Right forelimb (tissue), 1 donor: ENCODE measurements at regions not wholly inside any gene's neighbourhood (a gene's known extent, or its start where the extent isn't known, plus 50 kb on each side); places are given as distances from the start of the nearest gene placed in this dataset.

ENCODE experiments used
- DNase-seq: peaks from one replicate; pipeline ENCODE4 v3.0.0-alpha.2; 2018

DNA sequence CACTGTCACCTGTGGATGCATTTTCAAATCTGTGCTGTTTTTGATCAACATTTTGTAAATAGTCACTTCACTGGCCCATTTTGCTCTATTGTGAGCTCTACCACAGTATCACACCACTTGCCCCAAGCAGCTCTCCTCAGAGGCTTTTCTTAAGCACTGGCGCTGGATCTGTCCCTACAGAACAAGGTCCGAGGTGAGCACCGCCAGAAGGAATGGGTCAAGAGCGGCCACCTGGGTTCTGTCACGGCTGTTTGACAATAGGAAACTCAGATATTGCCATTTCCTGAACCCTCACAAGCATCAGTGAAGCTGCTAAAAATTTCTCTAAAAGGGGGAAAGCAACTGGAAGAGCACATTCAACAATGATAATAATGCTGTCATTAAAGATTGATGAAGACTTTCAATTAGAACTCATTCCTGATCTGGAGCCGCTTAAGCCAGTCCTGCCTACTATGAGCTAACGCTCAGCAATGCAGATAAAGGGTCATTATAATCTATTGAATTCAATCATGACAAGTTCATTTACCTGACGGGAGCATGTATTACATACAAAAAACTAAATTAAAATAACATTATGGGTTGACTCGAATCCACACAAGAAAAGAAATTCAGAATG is 514.0 kb downstream of the GALR1 start:
- DNase-seq = no peak

DNA sequence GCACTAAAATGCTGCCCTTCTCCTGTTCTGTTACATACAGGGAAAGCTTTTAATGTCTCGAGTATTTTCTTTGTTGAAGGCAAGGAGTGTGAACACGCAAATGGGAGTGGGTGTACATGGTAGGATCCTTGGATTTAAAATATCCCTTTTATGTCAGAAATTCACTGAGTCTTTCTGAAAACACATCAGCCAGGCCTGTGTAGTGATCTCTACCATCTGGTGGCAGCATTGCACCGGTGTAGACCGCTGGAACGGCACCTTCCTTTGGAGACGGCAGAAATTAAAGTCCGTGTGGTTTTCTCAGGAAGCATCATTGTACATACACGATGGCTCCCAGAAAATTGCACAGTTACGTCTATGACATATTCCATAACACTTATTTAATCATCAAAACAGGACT is 515.8 kb downstream of the GALR1 start:
- peak; percentile 60 for DNase-seq

DNA sequence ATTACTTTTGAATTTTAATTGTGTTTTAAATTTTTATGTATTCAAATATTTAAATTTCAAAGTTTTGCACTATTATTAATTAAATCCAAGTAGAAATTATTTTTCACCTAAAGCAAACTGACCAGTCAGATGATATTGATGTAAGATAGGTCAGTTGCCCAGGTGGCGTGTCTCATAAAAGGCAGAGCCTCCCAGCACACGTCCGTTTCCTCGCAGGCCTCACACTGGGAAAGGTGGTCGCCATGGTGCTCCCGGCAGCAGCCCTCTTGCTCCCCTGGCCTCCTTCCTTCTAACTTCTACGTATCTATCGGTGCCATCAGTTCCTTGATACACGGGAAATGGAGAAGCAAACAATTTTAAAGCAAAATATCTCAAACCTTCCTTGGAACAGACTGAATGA is 516.8 kb downstream of the GALR1 start:
- no peak for DNase-seq

DNA sequence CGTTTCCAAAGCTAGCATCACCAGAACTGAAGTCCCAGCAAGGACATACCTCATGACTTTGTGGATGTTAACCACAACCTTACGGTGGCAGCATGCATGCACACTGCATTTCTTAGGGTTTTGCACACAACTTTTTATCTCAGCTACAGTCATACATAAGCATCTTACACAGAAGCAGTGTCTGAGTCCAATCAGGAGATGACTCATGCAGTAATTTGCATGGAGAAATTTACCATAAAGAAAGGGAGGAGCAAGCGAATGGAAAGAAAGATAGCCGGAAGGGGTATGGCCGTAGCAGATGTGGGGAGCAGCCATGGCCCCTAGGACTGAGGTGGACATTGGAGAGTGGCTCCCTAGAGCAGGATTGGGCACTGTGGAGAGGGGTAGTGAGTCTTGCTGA is 522.5 kb downstream of the GALR1 start:
- no peak for DNase-seq

DNA sequence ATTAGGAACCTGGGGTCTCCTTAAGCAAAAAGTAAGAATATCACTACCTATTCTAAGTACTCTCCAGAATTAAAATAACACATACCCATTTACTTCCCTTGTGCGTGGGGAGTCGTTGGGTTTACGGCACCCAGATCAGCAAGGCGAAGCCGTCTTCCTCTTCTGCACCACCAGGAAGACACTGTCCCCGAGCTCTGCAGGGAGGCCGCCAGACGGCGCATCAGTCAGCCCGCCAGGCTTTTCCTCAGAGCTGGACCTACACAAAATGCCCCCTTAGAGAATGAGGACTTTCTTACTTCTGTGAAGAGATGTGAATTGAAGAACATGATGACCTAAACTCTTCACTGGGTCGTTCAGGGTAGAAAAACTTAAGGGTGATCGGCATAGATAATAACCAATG is 526.5 kb downstream of the GALR1 start:
- DNase-seq = no peak

DNA sequence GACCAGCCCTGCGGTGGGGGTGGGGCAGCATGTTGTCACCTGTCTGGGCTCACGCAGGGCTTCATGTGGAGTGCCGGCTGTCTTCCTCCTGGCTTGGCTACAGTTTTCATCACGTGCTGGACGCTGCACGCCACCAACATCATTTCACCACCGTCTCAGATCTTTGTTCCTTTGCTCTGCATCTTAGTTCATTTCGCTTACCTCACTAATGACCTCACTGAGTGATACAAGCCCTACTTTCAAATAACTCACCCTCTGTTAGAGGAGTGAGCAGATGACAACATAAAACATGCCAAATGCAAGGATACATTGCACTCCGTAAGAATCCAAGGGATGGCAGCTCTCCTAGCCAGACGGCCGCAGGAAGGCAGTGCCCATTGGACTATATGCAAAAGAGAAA is 527.5 kb downstream of the GALR1 start:
- DNase-seq = no peak

DNA sequence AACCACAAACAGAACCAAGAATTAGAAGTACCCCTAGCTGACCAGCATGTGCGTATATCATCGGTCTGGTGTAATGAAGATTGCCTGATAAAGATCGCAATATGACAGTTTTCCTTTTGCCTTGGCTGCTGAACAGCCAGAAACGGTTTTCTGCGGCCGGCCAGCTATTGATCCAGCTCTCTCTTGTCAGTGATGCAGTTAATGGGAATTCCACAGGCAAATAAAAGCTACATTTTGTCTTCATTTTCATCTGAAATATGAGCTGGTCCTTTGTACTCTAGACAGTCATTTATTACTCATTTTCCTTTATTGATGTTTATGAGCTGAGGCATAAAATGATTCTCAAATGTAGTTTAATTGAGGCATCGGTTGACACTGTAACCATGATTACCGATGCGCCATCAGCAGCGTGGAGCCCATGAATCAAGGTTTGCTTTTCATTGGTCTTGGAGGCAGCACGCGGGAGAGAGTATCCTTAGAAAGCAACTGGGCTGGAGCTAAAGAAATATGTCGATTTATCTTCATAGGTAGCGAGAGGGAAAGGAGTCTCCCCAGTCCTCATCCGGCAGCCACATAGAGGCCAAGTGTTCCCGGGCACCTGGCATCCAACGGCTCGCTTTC is 535.2 kb downstream of the GALR1 start:
- DNase-seq = no peak

DNA sequence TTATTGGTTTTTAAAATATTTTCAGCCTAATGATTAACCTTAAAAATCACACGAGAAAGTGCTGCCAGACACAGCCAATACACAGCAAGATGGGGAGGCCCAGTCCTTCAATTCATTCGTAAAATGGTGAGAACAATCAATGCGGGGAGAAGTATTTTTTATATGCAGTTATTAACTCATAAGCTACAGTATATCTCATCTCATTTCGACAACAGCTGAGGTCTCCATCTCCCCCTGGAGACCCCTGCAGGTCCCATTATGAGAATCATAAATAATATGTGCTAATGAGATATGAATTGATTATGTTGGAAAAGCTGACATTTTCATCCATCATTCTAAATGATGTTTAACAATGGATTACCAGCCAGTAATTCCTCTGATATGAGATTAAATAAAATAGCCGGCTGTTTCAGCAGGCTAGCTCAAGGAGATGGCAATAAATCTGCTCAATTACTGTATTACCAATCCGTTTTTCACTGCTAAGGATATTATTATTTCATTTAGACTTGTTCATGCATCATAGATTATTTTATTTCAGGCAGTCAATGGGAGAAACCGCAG is 535.8 kb downstream of the GALR1 start:
- no peak for DNase-seq

DNA sequence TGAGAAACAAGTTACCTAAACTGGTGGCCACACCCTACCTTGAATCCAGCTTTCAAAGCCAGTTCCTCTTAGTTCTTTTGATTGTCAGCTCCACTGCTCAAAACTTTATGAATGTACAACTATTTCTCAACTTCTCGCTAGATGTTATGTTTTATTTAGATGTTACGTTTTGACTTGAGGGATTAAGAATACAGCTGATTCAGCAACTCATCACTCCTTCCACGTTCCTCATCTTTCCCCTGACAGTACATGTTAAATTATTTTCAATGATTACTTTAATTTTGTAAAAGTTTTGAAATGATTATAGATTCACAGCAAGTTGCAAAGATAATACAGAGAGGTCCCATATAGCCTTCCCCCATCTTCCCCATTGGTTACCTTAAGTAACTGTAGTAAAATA is 553.4 kb downstream of the GALR1 start:
- no peak for DNase-seq

DNA sequence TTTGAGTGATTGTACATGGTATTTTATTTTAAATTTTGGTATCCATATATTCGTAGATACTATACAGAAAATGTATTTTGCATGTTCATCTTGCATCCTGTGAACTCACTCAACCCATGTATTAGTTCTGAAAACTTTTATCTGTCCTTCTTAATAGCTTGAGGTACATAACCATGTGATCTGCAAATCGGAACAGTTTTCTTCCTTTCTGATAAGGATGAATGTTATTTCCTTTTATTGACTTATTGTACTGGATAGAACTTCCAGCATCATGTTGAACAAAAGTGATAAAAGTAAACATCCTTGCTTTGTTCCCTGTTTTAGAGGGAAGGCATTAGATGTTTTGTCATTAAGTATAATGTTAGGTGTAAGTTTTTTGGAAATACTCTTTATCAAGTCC is 554.7 kb downstream of the GALR1 start:
- DNase-seq = no peak

DNA sequence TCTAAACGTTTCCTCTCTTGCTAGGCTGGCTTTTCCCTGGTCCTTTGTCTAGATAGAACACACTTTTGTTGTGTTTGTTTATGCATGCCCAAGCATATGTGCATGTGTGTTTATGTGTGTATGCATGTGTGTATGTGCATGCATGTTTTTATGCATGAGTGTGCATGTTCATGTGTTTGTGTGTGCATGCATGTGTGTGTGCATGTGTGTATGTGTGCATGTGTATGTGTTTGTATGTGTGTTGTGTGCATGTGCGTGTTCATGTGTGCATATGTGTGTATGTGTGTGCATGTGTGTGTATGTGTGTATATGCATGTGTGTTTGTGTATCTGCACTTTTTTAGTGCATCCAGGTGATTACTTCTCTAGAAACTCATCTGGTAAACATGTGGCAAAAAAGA is 558.0 kb downstream of the GALR1 start:
- DNase-seq = no peak

DNA sequence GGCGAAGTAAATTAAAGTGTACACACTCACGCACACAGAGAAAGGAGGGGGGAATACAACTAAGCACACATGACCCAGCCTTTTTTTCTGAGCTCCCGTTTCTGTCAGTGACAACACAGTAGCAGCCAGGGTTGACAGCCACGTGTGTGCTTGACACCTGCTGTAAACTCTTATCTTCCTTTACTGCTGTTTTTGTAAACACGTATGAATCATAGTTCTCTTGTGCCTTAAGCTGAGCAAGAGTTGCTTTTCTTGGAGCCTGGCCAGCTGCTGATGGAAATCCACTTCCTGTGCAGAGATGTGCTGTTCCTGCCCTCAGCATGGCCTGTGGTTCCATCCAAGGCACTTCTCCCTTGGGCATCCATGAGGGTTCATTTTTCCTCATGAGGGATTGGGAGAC is 561.9 kb downstream of the GALR1 start:
- DNase-seq = no peak

DNA sequence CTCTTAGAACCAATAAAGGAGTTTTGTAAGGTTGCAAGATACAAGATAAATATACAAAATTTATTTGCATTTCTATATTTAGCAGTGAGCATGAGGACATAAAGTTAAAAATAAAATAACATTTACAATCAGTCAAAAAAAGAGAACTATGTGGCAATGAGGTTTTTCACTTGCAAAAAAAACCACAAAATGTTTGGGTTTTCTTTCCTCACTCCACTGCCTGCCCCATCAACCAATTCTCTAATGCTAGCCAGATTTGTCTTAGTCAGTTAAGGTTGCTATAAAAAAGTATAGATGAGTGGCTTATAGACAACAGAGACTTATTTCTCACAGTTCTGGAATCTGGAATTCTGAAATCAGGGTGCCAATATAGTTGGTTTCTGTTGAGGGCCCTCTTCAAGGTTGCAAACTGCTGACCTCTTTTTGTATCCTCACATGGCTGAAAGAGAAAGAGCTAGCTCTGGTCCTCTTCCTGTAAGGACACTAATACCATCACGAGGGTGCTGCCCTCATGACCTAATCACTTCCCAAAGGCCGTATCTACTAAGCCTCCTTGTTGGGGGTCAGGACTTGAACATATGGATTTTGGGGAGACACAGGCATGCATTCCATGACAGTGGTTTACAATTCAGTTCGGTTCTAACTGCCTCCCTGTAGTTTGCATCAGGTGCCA is 566.2 kb downstream of the GALR1 start:
- DNase-seq = no peak

DNA sequence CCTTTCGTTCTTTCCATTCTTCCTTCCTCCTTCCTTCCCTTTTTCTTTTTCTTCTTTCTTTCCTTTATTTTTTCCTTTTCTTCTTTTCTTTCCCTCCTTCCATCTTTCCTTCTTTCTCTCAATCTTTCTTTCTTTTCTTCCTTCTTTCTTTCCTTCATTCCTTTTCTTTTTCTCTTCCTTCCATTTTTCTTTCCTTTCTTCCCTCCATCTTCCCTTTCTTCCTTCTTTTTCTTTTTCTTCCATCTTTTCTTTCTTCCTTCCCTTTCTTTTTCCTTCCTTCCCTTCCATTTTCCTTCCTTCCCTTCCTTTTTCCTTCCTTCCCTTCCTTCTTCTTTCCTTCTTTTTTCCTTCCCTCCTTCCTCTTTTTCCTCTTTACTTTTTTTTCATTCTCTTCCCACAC is 568.7 kb downstream of the GALR1 start:
- DNase-seq = no peak

DNA sequence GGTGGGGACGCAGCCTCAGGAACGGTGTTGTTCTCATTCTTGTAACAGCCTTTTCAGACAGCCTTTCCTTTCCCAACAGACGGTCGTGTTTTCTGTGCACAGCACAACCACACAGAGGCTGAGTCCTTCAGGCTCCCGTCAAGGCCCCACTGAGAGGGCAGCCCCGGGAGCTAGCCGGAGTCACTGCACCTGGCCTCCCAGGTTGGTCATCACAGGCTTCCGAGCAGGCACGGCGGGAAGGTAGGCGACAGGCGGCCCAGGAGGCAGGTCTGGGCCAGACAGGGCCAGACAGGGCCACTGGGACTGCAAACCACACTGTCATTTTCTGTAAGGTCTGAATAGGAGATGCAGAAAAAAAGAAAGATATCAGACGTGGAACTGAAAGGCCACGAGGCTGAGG is 570.8 kb downstream of the GALR1 start:
- DNase-seq = no peak

DNA sequence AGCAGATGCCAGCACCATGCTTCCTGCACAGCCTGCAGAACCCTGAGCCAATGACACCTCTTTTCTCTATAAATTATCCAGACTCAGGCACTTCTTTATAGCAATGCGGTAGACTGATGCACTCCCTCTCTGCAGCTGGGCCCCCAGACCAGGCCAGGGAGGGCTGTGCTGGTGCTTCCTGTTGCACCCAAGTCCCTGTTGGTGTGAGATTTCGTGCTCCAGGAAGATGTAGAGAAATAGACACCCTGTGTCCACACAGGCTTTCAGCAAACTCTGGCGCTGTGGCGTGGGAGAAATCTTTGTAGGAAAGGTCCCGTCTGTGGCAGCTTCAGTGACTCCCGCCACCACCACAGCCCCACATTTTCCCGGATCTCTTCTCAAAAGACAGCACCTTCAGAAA is 572.2 kb downstream of the GALR1 start:
- no peak for DNase-seq

DNA sequence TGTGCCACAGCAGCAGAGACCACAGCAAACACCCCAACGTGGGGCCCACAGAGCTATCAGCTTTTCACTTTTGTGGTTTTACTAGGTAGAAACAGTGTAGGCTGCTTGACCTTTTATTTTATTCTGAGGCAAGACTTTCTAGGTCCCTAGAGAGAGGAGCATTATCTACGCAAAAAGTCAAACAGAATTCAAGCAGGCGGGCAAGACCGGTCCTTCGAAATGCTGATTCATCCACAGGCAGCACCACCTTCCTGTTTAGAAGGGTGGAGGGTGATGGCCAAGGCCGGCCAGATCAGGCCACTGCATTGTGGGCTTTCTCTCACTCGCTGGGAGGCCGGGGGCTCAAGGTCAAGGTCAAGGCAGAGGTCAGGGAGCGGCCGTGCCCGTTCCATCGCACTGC is 573.0 kb downstream of the GALR1 start:
- DNase-seq = no peak

DNA sequence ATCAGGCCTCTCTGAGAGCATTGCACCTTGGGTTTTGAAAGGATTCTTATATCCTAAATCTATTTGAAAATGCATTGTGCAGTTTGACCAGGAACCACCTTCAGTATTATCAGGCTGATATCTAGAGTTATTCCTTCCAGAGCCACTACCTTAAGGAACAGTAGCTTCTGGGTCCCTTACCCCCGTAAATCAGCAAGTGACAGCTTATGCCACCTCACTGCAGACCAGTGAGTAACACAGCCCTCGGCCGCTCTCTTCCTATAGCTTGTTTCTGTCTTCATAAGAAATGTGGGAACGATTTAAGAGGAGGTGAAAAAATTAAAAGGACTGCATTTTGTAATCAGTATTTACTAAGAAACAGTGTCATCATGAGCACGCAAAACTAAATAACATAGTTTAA is 584.2 kb downstream of the GALR1 start:
- no peak for DNase-seq

DNA sequence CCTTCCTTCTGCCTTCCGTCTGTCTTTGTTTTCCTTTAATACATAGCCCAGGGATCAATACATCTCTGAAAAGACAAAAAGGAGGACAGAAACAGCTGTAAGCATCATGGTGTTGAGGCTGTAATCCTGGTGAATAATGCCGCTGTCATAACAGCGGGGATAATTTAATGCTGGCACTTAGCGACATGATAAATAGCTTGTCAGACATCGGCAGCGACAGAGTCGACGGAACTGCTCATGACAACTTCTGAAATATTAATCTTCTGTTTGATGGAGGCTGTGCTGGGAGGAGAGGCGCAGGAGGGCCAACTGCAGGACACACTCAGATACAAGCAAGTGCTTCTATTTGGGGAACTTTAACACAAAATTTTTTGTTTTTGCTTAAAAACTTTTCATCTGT is 602.2 kb downstream of the GALR1 start:
- no peak for DNase-seq

DNA sequence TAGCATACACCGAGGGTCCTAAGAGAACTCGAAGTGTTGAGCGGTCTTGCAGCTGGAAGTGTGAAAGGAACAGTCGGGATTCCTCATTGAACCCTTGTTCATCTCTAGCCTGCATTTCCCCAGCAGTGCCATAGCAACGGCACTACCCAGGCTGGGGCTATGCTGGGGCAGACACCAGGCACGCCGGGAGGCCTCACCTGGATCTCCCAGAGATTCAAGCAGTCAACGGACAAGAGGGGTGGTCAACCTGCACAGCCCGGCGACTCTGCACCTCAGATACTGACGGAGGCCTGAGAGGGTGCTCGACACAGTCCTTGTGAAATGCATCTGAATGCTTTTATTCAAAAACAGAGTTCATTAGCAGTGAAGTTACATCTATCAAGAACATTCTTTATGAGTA is 604.2 kb downstream of the GALR1 start:
- DNase-seq = no peak

DNA sequence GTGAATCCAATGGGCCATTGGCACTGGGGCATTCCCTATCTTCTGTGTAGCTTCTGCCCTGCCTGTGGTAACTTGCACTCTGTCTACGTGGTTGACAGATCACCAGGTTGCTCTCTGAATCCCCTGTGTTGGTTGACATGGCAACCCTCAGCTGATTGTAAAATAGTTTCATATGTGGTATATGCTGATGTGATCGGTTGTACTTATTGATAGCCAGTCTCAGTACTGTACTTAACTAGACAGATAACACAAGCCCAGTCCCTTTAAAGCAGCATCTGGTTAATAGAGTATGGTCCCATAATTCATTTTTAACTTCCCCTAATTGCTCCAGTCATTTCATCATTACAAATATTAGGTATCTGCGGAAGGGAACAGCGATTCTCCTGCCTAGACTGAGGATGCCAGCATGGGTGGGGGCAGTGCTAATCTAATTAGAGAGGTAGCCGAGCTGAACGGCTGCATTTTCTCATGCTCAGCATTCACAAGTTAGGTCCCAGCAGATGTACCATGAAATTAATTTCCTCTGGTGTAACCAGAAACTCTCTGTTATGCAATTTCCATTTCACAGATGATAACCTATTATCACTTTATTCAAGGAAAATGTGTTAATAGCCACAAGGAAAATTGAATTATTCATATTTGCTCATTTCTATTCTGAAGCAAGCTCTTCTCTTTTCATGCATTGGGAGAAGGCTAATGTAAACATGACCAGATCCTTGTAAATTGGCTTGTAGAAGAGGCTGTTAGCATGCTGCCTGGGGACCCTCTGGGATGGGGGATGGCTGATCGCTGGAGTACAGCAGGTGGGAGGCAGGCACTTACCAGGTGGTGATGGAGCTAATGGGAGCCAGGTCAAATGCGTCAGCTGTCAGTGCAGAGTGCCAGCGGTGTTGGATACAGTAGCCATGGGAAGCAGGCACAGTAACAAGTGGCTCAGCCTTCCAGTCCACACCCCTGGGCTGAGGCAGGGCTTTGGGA is 608.3 kb downstream of the GALR1 start:
- peak; percentile 55 for DNase-seq

DNA sequence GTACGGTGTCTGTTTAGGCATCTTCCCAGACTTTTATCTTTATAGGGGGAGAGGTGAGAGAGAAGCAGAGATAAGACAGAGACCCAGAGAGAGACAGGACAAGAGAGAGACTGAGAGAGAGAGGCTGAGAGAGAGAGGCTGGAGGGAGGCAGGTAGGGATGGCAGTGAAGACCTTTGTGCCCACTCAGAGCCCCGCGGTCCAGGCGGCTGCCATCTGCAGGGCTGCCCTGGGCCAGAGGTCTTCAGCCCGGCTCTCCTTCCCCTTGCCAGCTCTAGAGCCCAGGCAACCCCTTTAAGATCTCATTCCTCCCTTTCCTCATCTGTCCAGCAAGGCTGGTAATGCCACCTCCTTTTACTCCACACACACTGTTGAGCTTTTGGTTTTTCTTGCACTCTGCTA is 610.0 kb downstream of the GALR1 start:
- no peak for DNase-seq

DNA sequence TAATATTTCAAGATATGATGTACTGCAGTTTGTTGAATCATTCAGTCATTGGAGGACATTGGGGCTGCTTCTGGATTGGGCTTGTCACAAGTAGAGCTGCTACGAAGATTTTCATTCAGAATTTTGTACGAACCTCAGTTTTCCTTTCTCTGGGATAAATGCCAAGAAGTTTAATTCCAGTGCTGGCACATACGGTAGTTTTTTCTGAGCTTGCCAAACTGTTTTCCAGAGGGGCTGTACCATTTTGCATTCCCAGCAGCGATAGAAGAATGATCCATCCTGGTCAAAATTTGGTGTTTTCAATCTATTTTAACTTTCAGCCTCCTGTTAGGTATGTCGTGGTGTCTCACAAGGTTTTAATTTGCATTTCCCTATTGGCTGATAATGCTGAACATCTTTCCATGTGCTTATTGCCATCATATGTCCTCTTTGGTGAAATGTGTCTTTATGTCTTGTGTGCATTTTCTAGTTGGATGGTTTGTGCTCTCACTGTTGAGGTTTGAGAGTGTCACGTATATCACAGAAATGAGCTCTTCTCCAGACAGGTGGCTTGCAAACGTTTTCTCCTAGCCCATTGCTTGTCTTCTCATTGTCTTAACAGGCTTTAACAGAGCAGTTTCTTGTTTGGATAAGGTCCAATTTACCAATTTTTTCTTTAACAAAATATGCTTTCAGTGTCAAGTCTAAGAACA is 612.6 kb downstream of the GALR1 start:
- DNase-seq = no peak
